Activated T-cell treated with anti-CD3 and anti-CD28 coated beads for 48 hours (primary cell): ENCODE measurements at regions not wholly inside any gene's neighbourhood (a gene's known extent, or its start where the extent isn't known, plus 50 kb on each side); places are given as distances from the start of the nearest gene placed in this dataset.
"Not testable (repeated sequence)": the region's sequence is repeated elsewhere in the genome, so short reads cannot be mapped to it uniquely, and the experiment has no call there.

Source experiments
- DNase-seq: peaks from one replicate; pipeline ENCODE4 v3.0.0-alpha.2; 2020; ENCODE audit warnings: low read depth

GRCh38 chr12:126914170-126914793 is 1352.7 kb upstream of the TMEM132C start:
- DNase-seq = no peak

- no peak for DNase-seq
These were observed 1351.7 kb upstream of the TMEM132C start for GRCh38 chr12:126915309-126915708.

DNA sequence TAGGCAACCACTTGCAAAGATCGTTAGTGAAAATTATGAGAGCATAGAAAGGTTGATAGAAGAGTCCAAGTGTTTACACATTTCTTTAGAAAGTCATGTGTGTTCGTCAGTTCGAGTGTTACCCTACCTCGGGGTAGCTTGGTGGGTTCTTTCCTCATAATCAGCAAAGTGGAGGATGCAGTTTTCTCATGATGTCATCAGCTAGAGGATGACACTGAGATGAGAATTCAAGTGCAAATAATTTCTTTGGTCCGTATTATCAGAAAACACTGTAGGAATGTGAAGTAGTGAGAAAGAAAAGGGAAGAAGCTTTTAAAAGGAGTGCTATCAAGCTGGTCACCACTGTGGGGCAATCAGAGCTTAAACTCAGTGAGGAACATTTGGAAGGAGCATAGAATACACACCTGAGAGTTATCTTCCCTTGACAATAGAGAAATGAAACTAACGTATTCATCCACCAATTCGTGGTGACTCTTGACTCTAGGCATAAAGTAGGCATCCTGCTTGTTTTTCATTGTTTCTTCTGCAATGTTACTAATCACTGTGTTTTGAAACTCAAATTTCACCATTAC is 1340.9 kb upstream of the TMEM132C start:
- DNase-seq = no peak

DNA sequence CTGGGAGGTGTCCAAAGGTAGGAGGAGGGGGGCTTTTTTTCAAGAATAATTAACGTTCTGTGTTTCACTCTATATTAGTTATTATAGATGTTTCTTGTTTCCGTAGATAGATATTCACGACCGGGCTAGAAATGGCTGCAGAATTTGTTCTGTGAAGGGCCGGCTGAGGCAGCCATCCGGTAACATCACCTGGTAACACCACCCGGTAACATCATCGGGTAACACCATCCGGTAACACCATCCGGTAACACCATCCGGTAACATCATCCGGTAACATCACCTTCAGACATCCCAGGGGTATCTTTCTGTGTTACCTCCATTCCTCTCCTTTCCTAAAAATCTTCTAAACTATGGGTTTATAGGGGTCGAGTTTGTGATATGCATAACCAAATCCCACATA is 1336.7 kb upstream of the TMEM132C start:
- DNase-seq = no peak

GRCh38 chr12:126932156-126932555 is 1334.8 kb upstream of the TMEM132C start:
- DNase-seq = no peak

GRCh38 chr12:126935435-126935834 is 1331.5 kb upstream of the TMEM132C start:
- DNase-seq = no peak

GRCh38 chr12:126936181-126936851 is 1330.7 kb upstream of the TMEM132C start:
- no peak for DNase-seq

- DNase-seq = no peak
These were observed 1329.5 kb upstream of the TMEM132C start for GRCh38 chr12:126937431-126937830.

- no peak for DNase-seq
These were observed 1322.3 kb upstream of the TMEM132C start for GRCh38 chr12:126944684-126945083.

DNA sequence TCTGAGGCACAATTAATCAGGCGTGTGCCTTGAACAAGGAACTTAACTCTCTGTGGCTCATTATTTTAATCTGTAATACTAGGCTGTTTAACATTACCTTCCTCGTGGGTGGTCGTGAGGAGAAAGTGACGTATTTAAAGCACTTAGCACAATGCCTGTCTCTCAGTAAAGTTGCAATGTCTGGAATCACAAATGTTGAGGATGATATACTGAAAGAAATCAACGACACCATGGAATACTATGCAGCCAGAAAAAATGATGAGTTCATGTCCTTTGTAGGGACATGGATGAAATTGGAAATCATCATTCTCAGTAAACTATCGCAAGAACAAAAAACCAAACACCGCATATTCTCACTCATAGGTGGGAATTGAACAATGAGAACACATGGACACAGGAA is 1320.0 kb upstream of the TMEM132C start:
- not testable (repeated sequence) for DNase-seq

GRCh38 chr12:126949558-126949957 is 1317.4 kb upstream of the TMEM132C start:
- no peak for DNase-seq

DNA sequence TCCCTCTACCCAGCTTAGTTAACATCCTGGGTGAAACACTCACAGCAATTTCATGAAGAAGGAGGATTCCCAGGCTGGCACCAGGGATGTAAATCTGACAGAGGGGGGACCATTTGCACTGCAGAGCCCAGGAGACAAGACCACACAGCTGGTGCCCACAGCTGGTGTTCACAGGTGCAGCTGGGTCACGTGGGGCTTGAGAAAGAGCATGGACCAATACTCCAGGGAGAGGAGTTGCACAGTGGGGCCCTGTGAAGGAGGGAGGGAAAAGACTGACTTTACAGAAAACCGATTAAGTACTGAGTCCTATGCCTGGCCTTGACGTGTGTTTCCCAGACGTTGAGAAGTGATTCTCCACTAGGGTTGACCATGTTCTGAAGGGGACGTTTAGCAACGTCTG is 1316.7 kb upstream of the TMEM132C start:
- no peak for DNase-seq

- DNase-seq = no peak
These were observed 1314.6 kb upstream of the TMEM132C start for GRCh38 chr12:126952096-126953007.

GRCh38 chr12:126953365-126953889 is 1313.5 kb upstream of the TMEM132C start:
- no peak for DNase-seq

GRCh38 chr12:126960221-126960620 is 1306.7 kb upstream of the TMEM132C start:
- DNase-seq = no peak

- DNase-seq = no peak
These were observed 1306.3 kb upstream of the TMEM132C start for GRCh38 chr12:126960709-126961108.

- DNase-seq = no peak
These were observed 1303.1 kb upstream of the TMEM132C start for GRCh38 chr12:126963825-126964224.

GRCh38 chr12:126966498-126966897 is 1300.5 kb upstream of the TMEM132C start:
- DNase-seq = no peak

- no peak for DNase-seq
These were observed 1299.8 kb upstream of the TMEM132C start for GRCh38 chr12:126967152-126967551.

DNA sequence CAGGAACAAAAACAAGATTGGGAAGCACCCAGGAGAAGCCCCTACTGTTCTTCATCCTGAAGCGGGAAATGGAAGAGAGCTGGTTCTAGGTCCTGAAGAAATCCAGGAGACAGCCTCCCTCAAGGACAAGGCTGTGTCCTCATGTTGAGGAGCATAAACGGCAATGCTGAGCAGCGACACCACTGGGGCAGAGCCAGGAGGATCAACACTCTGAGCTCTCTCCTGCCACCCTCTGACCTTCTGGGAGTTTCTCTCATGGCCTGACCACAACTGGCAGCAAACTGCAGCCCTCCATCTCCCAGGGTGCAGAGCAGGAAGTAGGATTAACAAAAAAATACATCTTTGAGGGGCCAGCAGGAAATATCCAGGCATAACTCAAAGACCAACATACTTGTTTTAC is 1292.2 kb upstream of the TMEM132C start:
- no peak for DNase-seq

GRCh38 chr12:126976579-126976978 is 1290.4 kb upstream of the TMEM132C start:
- no peak for DNase-seq

DNA sequence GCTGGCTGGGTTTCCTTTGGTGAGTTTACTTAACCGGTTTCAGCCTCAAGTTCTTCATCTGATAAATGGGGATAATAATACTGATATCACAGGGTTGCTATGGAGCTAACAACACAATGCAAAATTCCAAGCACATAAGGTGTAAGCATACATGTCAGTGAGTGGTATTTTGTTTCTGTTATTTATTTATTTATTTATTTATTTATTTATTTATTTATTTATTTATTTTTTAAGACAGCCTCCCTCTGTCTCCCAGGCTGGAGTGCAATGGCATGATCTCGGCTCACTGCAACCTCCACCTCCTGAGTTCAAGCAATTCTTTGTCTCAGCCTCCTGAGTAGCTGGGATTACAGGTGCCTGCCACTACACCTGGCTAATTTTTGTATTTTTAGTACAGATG is 1287.4 kb upstream of the TMEM132C start:
- DNase-seq = not testable (repeated sequence)
